NCI-H1048 (cell line): ENCODE measurements at regions not wholly inside any gene's neighbourhood (a gene's known extent, or its start where the extent isn't known, plus 50 kb on each side); places are given as distances from the start of the nearest gene placed in this dataset.

Experiments
- DNase-seq: peaks from one replicate; lab custom pipeline; 2025; lab: John Stamatoyannopoulos, UW

GRCh38 chr17:69949973-69950695 is 124.9 kb upstream of the KCNJ16 start:
- no peak for DNase-seq

GRCh38 chr17:69950701-69951418 is 124.2 kb upstream of the KCNJ16 start:
- DNase-seq = no peak

- peak; percentile 42 for DNase-seq
These were observed 120.6 kb upstream of the KCNJ16 start for GRCh38 chr17:69954241-69954925.

- DNase-seq = no peak
These were observed 117.0 kb upstream of the KCNJ16 start for GRCh38 chr17:69958063-69958462.

GRCh38 chr17:69959283-69959682 is 115.7 kb upstream of the KCNJ16 start:
- DNase-seq = no peak

GRCh38 chr17:69960755-69961154 is 114.3 kb upstream of the KCNJ16 start:
- DNase-seq = no peak

- DNase-seq = no peak
These were observed 113.4 kb upstream of the KCNJ16 start for GRCh38 chr17:69961501-69962145.

GRCh38 chr17:69962436-69962995 is 112.5 kb upstream of the KCNJ16 start:
- DNase-seq = no peak

GRCh38 chr17:69967910-69968411 is 107.1 kb upstream of the KCNJ16 start:
- no peak for DNase-seq

- no peak for DNase-seq
These were observed 105.1 kb upstream of the KCNJ16 start for GRCh38 chr17:69969897-69970296.

GRCh38 chr17:69972251-69972650 is 102.8 kb upstream of the KCNJ16 start:
- DNase-seq = no peak

- no peak for DNase-seq
These were observed 99.2 kb upstream of the KCNJ16 start for GRCh38 chr17:69975808-69976207.

- no peak for DNase-seq
These were observed 96.9 kb upstream of the KCNJ16 start for GRCh38 chr17:69978056-69978646.

- no peak for DNase-seq
These were observed 93.6 kb upstream of the KCNJ16 start for GRCh38 chr17:69981441-69981840.

- no peak for DNase-seq
These were observed 79.5 kb upstream of the KCNJ16 start for GRCh38 chr17:69995476-69995875.

- DNase-seq = no peak
These were observed 77.7 kb upstream of the KCNJ16 start for GRCh38 chr17:69997332-69997731.

GRCh38 chr17:69999253-69999652 is 75.8 kb upstream of the KCNJ16 start:
- no peak for DNase-seq

GRCh38 chr17:70006159-70006558 is 68.9 kb upstream of the KCNJ16 start:
- no peak for DNase-seq

GRCh38 chr17:70011750-70012149 is 63.3 kb upstream of the KCNJ16 start:
- DNase-seq = no peak

GRCh38 chr17:70013911-70014310 is 61.1 kb upstream of the KCNJ16 start:
- DNase-seq = no peak

- no peak for DNase-seq
These were observed 57.9 kb upstream of the KCNJ16 start for GRCh38 chr17:70017112-70017511.

- DNase-seq = no peak
These were observed 57.1 kb upstream of the KCNJ16 start for GRCh38 chr17:70017941-70018340.
